Mucosa of stomach (tissue), 1 donor: ENCODE measurements at regions not wholly inside any gene's neighbourhood (a gene's known extent, or its start where the extent isn't known, plus 50 kb on each side); places are given as distances from the start of the nearest gene placed in this dataset.
"Not testable (repeated sequence)": the region's sequence is repeated elsewhere in the genome, so short reads cannot be mapped to it uniquely, and the experiment has no call there.

Experiments used
- H3K27me3 ChIP-seq: one replicate; pipeline ENCODE4 v1.7.0; 2013; ENCODE audit warnings: mild to moderate bottlenecking, low read length; ENCODE audit not compliant: control insufficient read depth, insufficient read depth
- H3K36me3 ChIP-seq: one replicate; pipeline ENCODE4 v1.7.0; 2013; ENCODE audit warnings: low read length; ENCODE audit not compliant: control insufficient read depth, insufficient read depth
- H3K4me1 ChIP-seq: one replicate; pipeline ENCODE4 v1.7.0; 2013; ENCODE audit warnings: mild to moderate bottlenecking, low read length; ENCODE audit not compliant: control insufficient read depth, insufficient read depth
- H3K4me3 ChIP-seq: one replicate; pipeline ENCODE4 v1.7.0; 2013; ENCODE audit warnings: low read length
- H3K9ac ChIP-seq: one replicate; pipeline ENCODE4 v1.7.0; 2013; ENCODE audit warnings: mild to moderate bottlenecking, low read length, moderate library complexity
- H3K9me3 ChIP-seq: one replicate; pipeline ENCODE4 v1.7.0; 2013; ENCODE audit warnings: mild to moderate bottlenecking, low read length, moderate library complexity; ENCODE audit not compliant: control insufficient read depth
- donor health status: Pancreatic carcinoma.

DNA sequence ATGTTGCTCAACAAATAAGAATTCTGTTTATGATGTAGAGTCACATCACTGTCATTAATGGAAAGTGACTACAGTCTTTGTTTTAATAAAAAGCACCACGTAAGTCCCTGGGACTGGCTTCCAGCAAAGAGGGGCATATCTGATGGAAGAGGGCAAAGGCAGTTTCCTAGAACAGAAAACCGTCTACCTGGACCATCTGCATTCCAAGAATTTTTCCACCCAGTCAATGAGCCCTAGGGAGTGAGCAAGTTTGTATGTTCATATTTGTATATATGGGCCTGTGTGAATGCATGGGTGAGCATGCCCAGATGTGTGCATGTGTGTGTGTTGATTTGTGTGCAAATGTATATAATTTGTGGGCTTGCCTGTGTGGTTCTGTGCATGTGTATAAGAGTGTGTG lies 156.8 kb upstream of the SEMA6A start:
- H3K4me1 ChIP-seq, result no peaks in the 10 kb centered on the region
- H3K9me3 ChIP-seq, result no peaks in the 10 kb centered on the region
- no peaks in the 10 kb centered on the region for H3K27me3 ChIP-seq
- H3K4me3 ChIP-seq, result no peak overlapping the region
- H3K36me3 ChIP-seq, result no peaks in the 10 kb centered on the region
- no peak overlapping the region for H3K9ac ChIP-seq

DNA sequence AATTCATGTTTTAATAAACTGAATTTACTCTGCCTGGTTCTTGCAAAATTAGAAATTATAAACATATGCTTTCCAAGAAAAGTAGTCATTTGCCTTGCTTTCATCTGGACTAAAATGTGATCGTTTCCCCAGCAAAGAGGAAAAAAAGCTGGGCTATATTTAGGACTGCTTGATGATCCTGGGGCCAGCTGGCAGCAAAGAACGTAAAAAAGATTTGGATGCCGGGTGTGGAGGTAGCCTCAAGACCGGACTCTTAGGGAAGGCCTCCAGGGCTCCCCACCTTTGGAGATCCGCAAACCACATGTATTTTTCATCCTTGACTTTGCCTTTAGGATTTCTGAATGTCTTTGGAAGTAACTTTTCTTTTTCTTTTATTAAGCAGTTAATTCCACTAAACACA lies 156.1 kb upstream of the SEMA6A start:
- Histone ChIP-seq H3K4me1 (no peaks in the 10 kb centered on the region), H3K9me3 (no peaks in the 10 kb centered on the region), H3K27me3 (no peaks in the 10 kb centered on the region)

DNA sequence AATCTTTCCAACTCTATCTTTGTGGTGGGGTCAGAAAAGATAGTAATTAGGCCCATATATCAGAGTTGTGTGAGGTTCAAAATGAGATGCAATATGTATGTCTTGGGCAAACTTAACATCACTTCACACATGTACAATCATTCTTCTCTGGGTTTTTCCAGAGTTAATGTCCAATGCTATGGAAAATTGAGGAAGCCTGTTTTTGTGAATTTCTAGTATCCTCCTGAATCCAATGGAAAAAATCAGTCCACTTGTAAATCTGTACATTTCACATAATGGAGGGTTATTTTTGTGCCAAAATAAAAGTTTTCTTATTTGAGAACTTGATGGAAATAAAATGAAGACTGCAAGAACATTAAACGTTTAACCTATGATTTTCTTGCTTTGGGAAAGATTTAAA lies 155.6 kb upstream of the SEMA6A start:
- H3K9me3 ChIP-seq, result no peaks in the 10 kb centered on the region
- no peak overlapping the region for H3K9ac ChIP-seq
- H3K4me1 ChIP-seq, result no peaks in the 10 kb centered on the region
- no peaks in the 10 kb centered on the region for H3K27me3 ChIP-seq
- H3K4me3 ChIP-seq, result no peak overlapping the region
- H3K36me3 ChIP-seq, result no peaks in the 10 kb centered on the region

More for the DNA sequence above, 156.1 kb upstream of the SEMA6A start:
- no peaks in the 10 kb centered on the region for H3K36me3 ChIP-seq
- H3K9ac ChIP-seq, result no peak overlapping the region
- H3K4me3 ChIP-seq, result no peak overlapping the region

DNA sequence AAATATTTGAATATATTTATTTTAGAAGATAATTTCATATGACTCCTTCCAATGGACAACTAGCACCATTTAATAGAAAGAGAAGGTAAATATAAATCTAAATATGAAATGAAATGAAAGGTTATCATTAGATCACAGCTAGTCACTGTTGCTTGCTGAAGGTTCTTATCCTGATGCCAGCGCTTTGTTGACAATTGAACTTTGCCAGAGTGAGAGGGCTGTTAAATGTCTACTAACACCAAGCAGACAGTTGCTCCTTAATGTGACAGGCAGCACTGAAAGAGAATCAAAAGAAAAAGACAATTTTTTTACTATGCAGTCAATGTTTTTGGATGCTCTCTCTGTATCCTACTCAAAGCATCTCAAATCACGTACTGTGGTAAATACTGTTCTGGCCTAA lies 152.6 kb upstream of the SEMA6A start:
- Histone ChIP-seq H3K27me3 (no peaks in the 10 kb centered on the region), H3K4me3 (no peak overlapping the region), H3K36me3 (no peaks in the 10 kb centered on the region), H3K9ac (no peak overlapping the region), H3K4me1 (no peaks in the 10 kb centered on the region), H3K9me3 (no peaks in the 10 kb centered on the region)

DNA sequence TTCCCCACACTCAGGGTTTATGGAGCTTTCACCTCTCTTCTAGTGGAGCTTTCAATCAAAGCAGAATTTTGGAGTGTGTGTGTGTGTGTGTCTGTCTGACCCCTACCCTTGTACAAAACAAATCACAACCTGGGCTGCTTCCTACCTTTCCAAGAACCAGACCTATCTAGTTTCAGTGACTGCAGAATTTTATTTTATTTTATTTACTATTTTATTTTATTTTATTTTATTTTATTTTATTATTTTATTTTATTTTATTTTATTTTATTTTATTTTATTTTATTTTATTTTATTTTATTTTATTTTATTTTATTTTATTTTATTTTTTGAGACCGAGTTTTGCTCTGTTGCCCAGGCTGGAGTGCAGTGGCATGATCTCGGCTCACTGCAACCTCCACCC lies 151.6 kb upstream of the SEMA6A start:
- H3K9me3 ChIP-seq, H3K27me3 ChIP-seq, H3K9ac ChIP-seq, H3K4me3 ChIP-seq, H3K36me3 ChIP-seq, H3K4me1 ChIP-seq: not testable (repeated sequence)

DNA sequence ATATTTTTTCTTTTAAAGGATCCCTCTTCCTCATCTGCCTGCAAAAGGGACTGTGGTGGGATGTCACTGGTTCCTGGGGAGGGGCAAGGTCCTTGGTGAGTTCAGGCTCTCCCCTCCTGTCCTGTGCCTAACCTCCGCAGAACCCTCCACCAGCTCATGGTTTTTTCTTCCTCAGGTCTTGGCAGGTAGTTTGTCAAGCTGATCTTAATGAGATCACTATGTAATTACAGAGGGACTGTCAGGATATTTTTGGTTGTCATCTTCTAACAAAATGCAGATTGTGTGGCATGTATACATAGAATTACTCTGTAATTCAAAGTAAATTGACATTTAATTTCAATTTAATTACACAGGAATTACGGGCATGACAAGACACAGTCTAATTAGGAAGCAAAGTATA lies 150.3 kb upstream of the SEMA6A start:
- H3K36me3 ChIP-seq, result no peaks in the 10 kb centered on the region
- H3K4me1 ChIP-seq, result no peaks in the 10 kb centered on the region
- no peak overlapping the region for H3K9ac ChIP-seq
- no peaks in the 10 kb centered on the region for H3K27me3 ChIP-seq
- H3K4me3 ChIP-seq, result no peak overlapping the region
- no peaks in the 10 kb centered on the region for H3K9me3 ChIP-seq

DNA sequence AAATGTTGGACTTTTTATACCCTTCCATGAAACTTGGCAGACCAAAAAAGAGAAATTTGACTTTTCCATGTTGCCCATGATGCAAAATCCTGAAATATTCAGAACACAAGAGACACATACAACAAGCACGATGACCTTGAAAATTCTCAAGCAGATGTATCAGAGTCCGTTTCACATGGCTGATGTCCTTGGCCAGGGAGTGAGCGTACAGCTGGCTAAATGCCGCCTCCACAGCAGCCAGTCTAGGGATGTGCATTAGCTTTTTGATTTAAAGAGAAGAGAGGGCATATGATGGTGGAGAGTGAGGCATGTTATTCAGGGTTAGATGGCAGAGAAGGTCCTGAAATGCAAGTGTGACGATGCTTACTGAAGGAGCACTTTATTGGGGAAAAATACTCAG lies 148.0 kb upstream of the SEMA6A start:
- Histone ChIP-seq H3K9me3 (no peaks in the 10 kb centered on the region), H3K9ac (no peak overlapping the region), H3K36me3 (no peaks in the 10 kb centered on the region), H3K4me3 (no peak overlapping the region), H3K4me1 (no peaks in the 10 kb centered on the region), H3K27me3 (no peaks in the 10 kb centered on the region)

DNA sequence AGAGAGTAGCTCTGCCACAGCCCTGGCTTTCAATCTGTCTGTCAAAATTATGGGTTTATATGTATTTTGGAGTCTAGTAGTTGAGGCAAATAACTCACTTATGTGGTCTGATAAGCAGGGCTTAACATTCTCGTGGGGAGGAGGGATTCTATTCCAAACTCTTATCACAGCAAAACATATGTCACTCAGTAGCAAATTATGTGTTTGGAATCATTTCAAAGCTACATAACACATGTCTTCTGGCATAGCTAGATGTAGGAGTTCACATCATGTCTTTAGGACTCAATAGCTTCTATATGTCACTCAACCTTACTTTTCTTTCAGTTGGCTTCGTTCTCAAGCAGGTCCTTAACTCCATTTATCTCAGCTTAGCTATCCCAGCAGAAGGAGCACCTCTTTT lies 144.5 kb upstream of the SEMA6A start:
- H3K27me3 ChIP-seq, result no peaks in the 10 kb centered on the region

DNA sequence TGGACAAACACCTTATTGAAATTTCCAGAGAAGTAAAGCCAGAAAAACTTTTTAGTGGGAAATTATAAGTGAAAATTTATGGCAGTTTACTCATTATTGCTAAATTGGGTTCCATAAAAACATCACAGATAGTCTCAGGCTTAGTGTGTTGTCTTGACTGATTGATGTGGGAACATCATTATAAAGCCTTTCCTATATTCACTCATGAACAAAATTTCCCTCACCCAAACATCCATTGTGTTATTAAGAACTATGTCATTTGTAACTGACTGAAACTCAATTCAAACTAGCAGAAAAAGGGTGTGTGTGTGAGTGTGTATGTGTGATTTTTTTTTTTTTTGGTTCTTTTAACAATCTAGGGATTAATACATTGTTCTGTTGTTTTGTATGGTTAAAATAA lies 143.7 kb upstream of the SEMA6A start:
- Histone ChIP-seq H3K4me3 (no peak overlapping the region), H3K4me1 (no peaks in the 10 kb centered on the region), H3K27me3 (no peaks in the 10 kb centered on the region), H3K9me3 (no peaks in the 10 kb centered on the region), H3K36me3 (no peaks in the 10 kb centered on the region), H3K9ac (no peak overlapping the region)

More for the DNA sequence above, 144.5 kb upstream of the SEMA6A start:
- Histone ChIP-seq H3K4me1 (no peaks in the 10 kb centered on the region), H3K9ac (no peak overlapping the region), H3K36me3 (no peaks in the 10 kb centered on the region), H3K9me3 (no peaks in the 10 kb centered on the region), H3K4me3 (no peak overlapping the region)

DNA sequence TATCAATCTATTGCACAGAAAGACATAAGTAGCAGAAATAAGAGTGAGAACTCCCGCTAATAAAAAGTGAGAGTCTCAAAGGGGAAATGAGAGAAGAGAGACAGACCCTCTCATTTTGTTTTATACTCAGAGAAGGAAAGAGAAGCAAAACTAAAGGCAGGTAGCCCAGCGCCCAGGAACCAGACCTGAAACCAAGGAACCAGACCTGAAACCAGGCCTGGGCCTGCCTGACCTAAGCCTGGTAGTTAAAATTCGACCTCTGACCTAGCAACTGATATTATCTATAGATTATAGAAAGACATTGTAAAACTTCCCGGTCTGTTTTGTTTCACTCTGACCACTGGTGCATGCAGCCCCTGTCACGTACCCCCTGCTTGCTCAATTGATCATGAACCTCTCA lies 134.5 kb upstream of the SEMA6A start:
- H3K36me3 ChIP-seq, result no peaks in the 10 kb centered on the region
- no peaks in the 10 kb centered on the region for H3K9me3 ChIP-seq
- no peaks in the 10 kb centered on the region for H3K4me1 ChIP-seq
- no peaks in the 10 kb centered on the region for H3K27me3 ChIP-seq
- no peak overlapping the region for H3K9ac ChIP-seq
- no peak overlapping the region for H3K4me3 ChIP-seq

DNA sequence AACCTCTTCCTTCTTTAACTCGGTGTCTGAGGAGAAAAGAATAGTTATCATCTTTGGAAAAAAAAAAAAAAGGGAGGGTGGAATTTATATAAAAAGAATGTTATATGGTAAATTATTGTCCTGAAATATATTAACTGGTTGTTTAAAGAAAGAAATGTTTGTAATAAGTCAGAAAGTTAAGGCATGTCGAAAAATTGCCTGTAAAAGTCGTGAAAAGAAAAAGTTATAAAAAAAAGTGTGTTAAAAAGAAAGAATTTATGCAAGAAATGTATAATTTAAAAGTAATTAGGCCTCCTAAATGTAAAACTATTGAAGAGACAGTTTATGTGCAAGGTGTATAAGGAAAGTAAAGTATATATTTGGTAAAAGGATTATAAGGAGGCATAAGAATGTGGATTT lies 130.5 kb upstream of the SEMA6A start:
- H3K9me3 ChIP-seq, H3K4me3 ChIP-seq, H3K27me3 ChIP-seq, H3K9ac ChIP-seq, H3K4me1 ChIP-seq, H3K36me3 ChIP-seq: not testable (repeated sequence)

DNA sequence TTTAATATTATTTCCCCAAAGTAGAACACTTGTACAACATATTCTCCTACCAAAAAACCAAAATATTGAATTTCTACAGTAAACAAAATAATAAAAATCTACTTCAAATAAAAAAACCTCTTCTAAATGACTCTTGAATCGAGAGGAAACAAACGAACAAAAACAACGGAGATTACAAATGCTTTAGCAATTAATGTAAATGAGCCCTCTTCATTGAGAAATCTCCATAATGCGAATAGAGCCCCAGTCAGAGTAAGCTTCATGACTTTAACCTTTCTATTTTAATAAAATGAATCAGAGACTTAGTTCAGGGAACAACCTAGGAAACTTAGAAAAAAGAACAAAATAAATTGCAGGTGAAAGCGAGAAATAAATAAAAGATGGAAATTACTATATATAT lies 129.3 kb upstream of the SEMA6A start:
- no peaks in the 10 kb centered on the region for H3K36me3 ChIP-seq

DNA sequence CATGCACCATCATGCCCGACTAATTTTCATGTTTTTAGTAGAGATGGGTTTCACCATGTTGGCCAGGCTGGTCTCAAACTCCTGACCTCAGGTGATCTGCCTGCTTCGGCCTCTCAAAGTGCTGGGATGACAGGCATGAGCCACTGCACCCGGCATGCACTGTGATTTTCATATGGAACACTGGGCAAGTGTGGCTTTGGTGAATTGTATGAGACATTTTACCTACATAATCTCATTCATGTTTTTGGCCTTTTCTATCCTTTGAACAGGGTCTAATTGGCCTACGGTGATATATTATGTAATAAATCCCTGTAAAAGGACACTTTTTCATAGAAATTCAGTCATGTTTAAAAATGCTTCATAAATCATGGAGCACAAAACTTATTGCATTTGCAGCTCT lies 128.7 kb upstream of the SEMA6A start:
- no peaks in the 10 kb centered on the region for H3K9me3 ChIP-seq
- no peaks in the 10 kb centered on the region for H3K4me1 ChIP-seq
- no peak overlapping the region for H3K9ac ChIP-seq
- H3K27me3 ChIP-seq, result no peaks in the 10 kb centered on the region
- no peak overlapping the region for H3K4me3 ChIP-seq
- no peaks in the 10 kb centered on the region for H3K36me3 ChIP-seq

More for the DNA sequence above, 129.3 kb upstream of the SEMA6A start:
- Histone ChIP-seq H3K9me3 (no peaks in the 10 kb centered on the region), H3K4me3 (no peak overlapping the region), H3K4me1 (no peaks in the 10 kb centered on the region), H3K27me3 (no peaks in the 10 kb centered on the region), H3K9ac (no peak overlapping the region)
